PFSK-1 (cell line): ENCODE measurements at regions not wholly inside any gene's neighbourhood (a gene's known extent, or its start where the extent isn't known, plus 50 kb on each side); places are given as distances from the start of the nearest gene placed in this dataset.

Experiments used
- FOXP2 ChIP-seq: optimal IDR thresholded peaks from 2 replicates; pipeline ENCODE3; 2011; ENCODE audit warnings: borderline replicate concordance, control low read depth, inconsistent platforms; ENCODE audit not compliant: insufficient read depth; ENCODE audit errors: extremely low read length, extremely low read depth
- POLR2AphosphoS5 ChIP-seq: IDR thresholded peaks from 2 replicates; pipeline ENCODE4 v1.6.1; 2012; ENCODE audit warnings: low read depth, mild to moderate bottlenecking, control low read depth, low read length, moderate library complexity
- SIN3A ChIP-seq: IDR thresholded peaks from 2 replicates; pipeline ENCODE4 v1.6.1; 2012; ENCODE audit warnings: mild to moderate bottlenecking, low read length, moderate library complexity, borderline replicate concordance; ENCODE audit not compliant: insufficient read depth
- TAF1 ChIP-seq: IDR thresholded peaks from 2 replicates; pipeline ENCODE4 v1.6.1; 2012; ENCODE audit warnings: low read length, control low read depth, borderline replicate concordance; ENCODE audit not compliant: insufficient read depth
- TF ChIP-seq, protein P1 (sequence below), 2 experiments: IDR thresholded peaks; 2 replicates each; pipeline versions ENCODE4 v1.6.1 to v1.8.0; 2011 to 2012; ENCODE audit warnings: low read depth in 2 of 2, low read length in 2 of 2, control low read depth in 1 of 2, inconsistent platforms in 1 of 2, mild to moderate bottlenecking in 1 of 2, moderate library complexity in 1 of 2; ENCODE audit not compliant: insufficient read depth in 1 of 2

DNA sequence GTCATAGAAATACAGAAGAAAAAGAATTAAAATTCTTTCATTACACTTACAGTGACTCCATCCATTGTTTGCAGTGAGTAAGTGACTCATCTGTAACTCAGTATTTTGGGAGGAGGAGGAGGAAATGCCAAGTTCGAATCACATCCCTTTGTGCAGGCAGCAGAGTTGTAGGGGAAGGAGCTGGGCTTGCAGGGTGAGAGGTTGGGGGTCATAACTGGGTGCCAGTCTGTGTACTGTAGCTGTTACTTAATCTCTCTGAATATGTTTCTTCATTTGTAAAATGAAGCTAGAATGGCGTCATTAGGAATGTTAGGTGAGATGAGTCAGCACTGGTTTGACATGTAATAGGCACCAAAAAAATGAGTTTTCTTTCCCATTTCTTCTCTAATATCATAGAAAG is 235.7 kb upstream of the ADAMTSL1 start:
- TF ChIP-seq, protein P1, sequence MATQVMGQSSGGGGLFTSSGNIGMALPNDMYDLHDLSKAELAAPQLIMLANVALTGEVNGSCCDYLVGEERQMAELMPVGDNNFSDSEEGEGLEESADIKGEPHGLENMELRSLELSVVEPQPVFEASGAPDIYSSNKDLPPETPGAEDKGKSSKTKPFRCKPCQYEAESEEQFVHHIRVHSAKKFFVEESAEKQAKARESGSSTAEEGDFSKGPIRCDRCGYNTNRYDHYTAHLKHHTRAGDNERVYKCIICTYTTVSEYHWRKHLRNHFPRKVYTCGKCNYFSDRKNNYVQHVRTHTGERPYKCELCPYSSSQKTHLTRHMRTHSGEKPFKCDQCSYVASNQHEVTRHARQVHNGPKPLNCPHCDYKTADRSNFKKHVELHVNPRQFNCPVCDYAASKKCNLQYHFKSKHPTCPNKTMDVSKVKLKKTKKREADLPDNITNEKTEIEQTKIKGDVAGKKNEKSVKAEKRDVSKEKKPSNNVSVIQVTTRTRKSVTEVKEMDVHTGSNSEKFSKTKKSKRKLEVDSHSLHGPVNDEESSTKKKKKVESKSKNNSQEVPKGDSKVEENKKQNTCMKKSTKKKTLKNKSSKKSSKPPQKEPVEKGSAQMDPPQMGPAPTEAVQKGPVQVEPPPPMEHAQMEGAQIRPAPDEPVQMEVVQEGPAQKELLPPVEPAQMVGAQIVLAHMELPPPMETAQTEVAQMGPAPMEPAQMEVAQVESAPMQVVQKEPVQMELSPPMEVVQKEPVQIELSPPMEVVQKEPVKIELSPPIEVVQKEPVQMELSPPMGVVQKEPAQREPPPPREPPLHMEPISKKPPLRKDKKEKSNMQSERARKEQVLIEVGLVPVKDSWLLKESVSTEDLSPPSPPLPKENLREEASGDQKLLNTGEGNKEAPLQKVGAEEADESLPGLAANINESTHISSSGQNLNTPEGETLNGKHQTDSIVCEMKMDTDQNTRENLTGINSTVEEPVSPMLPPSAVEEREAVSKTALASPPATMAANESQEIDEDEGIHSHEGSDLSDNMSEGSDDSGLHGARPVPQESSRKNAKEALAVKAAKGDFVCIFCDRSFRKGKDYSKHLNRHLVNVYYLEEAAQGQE (IDR thresholded peaks at IDR 0.05; ENCODE audit: insufficient read depth in 1 of 2, low read depth in 2 of 2, low read length in 2 of 2), result no peak
- no peak for TF ChIP-seq POLR2AphosphoS5
- no peak for TF ChIP-seq TAF1
- no peak for TF ChIP-seq SIN3A
- TF ChIP-seq FOXP2, result no peak
